ENCODE measurements at regions not wholly inside any gene's neighbourhood (a gene's known extent, or its start where the extent isn't known, plus 50 kb on each side); places are given as distances from the start of the nearest gene placed in this dataset.
A peak's percentile ranks its signal among the peaks of the same experiment; 100 is the strongest.
"Not testable (repeated sequence)": the region's sequence is repeated elsewhere in the genome, so short reads cannot be mapped to it uniquely, and the experiment has no call there.

DNA sequence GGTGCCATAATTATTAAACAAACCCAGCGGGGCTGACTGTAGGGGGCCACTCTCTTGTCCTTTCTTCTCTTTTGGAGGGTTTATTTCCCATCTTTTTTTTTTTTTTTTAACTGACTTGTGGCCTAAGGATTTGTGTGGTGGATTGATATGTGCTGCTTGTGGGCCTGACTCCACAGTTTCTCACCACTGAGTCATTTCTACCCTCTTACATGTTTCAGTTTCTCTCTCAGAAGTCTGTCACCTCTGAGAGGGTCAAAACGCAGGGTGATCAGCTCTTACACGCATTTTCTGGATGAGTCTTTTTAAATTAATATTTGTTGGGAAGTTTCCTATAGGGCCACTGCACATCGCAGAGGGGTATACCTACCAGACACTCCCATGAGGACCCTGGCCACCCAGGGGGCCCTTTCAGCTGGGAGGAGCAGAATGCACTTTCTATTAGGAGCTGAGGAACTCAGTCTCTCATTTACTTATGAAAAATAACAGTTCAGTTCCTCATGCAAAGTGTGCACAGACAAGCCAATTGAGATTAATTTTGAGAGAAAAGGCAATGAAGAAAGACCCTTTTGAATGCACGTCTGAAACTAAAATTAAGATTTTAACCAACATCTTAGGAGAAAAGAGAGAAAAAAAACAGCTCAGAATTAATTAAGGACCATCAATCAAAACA is 407.9 kb downstream of the TECRL start:
- no peak for DNase-seq

DNA sequence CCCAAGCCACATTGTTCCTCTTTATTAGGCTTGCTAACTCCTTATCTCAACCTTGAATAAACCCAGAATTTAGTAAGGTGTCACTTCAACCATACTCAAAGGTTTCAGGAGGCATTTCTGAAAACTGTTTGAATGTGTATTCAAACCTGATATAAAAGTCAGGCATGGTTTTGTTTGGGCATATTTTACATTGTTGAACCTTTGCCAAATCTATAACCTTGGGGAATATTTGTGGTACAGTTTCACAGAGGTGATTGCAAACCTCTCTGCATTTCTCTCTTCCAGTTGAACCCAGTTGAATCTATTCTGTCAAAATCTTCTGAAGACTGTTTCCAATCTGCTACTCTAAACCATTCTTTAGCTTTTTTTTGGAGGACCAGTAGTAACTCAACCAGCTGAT is 409.0 kb downstream of the TECRL start:
- no peak for DNase-seq

DNA sequence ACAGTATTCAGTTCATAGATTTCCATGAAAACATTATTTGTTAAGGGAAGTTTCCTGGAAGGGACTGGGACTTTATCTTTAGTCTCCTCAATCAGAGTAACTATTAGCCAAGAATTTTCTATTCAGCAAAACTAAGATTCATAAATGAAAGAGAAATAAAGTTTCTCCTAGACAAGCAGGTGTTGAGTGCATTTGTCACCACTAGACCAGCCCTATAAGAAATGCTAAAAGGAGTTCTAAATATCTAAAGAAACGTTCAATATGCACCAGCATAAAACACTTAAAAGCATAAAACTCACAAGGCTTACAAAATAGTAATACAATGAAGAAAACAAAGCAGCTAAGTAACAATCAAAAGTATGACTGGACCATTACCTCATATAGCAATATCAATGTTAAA is 423.0 kb downstream of the TECRL start:
- no peak for DNase-seq

DNA sequence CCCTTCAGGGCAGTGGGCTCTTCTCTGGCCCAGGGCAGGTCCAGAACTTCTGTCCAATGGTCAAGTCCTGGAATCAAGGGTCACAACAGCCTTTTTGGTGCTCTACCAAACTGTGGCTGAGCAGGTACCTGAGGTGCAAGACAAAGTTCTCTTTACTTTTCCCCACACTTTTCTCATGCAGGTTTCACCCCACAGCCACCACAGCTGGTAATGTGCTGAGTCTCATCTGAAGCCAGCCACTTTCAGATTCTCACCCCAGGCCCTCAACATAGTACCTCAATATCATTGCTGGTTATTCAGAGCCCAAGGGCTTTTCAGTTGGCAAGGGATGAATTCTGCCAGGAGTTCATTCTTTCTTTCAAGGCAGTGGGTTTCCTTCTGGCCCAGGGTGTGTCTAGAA is 426.0 kb downstream of the TECRL start:
- DNase-seq: no peak

DNA sequence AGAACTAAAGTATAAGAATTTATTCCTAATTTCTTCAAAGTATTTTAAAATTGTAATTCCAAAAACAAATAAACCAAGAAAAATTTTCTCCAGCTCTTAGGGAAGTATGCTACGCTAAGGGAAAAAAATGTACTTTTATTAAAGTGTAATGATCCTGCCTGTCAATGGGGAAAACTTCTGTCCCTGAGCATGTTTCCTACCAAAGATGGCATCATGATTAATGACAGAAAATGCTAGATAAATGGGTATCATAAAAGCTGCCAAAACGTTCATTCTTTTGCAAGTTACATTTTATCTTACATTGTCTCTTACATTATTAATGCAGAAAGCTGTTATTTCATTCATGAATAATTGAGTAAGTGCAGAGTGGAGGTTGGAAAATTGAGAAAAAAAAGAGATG is 443.4 kb downstream of the TECRL start:
- DNase-seq: no peak

DNA sequence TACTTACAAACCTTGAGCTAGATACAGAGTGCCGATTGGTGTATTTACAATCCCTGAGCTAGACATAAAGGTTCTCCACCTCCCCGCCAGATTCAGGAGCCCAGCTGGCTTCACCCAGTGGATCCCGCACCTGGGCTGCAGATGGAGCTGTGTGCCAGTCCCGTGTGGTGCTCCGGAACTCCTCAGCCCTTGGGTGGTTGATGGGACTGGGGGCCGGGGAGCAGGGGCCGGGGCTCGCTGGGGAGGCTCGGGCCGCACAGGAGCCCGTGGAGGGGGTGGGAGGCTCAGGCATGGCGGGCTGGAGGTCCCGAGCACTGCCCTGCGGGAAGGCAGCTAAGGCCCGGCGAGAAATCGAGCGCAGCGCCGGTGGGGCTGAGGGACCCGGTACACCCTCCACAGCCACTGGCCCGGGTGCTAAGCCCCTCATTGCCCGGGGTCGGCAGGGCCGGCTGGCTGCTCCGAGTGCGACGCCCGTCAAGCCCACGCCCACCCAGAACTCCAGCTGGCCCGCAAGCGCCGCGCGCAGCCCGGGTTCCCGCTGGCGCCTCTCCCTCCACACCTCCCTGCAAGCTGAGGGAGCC is 466.5 kb downstream of the TECRL start:
- not testable (repeated sequence) for DNase-seq

DNA sequence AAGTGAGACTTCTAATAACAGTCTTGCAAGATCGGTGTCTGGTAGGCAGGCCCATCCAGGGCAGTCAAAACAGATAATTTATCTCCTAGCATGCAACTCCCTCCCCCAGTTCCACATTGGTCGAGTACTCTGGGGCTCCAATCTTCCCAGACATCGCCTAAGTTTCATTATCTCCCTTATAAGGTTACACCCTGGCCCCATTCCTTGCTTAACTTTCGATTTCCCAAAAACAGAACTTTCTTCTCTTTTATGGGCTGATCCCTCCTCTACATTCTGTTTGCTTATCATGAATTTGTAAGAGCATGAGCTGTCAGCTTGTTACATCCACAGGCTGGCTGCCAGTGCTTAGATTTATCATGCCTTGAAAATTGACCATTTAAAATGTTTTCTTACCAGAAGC is 471.3 kb downstream of the TECRL start:
- DNase-seq: no peak

DNA sequence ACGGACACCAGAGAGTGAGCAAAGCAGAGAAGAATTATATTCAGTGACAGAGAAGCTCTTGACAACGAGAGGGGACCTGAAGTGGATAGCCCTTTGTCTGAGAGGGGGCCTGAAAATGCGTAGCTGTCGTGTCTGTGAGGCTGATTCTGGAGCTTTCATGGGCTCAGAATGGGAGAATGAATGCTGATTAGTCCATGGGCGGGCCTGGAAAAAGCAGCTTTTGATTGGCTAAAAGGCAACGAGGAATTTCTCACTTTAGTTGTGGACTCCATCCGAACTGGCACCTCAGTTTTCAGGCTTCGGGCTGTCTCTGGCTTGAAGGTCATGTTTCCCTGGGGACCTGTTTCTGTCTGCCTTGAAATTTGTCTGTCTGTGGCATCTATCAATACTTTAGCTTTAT is 487.1 kb downstream of the TECRL start:
- DNase-seq: peak; percentile 12

DNA sequence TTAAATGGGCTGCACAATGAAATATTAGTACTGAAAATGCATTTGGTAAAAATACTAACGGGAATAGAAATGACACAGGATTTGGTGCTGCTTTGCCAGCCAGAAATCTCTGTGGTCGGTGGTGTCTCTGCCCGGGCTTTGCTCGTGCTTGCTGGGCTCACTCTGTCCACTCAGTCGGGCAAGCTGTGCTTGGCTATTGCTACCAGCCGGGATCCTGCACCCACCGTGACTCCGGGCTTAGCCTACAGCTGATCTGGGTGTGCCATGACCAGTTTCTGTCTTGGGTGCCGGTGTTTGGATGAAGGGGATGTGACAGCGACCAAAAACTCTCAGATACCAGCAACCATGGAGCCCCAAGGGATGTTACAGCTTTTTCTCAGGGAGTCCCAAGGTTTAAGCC is 487.7 kb downstream of the TECRL start:
- DNase-seq: peak; percentile 22

DNA sequence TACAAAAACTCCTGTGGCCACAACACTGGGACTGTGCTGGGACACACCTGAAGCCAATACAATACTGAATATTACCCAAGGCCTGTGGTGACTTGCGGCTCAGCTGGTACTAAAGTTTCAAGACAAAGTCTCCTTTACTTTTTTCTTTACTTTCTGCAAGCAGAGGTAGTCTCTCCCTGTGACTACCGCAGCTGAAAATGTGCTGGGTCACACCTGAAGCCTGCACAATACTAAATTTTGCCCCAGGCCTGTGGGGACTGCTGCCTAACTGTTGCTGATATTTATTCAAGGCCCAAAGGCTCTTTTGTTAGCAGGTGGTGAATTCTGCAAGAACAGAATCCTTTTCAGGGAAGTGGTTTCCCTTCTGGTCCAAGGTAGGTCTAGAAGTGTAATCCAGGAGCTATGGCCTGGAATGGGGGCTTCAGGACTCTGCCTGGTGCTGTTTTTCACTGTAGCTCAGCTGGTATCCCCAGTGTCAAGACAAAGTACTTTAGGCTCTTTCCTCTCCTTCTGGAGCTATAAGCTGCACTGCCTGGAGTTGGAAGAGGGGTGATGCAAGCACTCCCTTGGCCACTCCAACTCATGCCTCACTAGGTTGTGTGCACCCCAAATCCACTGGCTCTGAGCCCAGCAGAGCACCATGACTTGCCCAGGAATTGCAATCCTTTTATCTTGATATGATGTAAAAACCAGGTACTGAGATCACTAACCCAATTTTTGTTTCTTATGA is 489.4 kb downstream of the TECRL start:
- DNase-seq: no peak

DNA sequence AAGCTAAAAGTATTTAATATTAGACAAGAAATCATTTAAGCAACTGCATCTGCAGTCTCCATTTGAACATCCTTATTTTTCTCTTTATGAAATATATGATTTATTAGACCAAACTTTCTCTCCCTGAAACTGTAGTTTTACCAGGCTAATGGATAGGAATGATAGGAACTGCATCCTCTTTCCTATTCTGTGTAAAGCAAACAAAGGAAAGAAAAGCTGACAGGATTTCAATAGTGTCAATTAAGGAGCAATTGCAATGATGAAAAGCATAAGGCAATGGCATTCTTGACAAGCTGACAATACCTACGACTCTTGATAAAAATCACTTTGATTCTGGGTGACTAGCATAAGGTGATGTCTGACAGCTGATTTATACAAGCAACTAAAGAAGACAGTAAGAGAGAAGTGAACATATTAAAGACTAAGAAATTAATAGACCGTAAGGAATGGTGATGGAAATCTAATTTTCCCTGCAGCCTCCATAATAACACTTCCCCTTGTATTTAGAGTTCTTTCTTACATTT is 502.5 kb downstream of the TECRL start:
- peak; percentile 21 for DNase-seq

DNA sequence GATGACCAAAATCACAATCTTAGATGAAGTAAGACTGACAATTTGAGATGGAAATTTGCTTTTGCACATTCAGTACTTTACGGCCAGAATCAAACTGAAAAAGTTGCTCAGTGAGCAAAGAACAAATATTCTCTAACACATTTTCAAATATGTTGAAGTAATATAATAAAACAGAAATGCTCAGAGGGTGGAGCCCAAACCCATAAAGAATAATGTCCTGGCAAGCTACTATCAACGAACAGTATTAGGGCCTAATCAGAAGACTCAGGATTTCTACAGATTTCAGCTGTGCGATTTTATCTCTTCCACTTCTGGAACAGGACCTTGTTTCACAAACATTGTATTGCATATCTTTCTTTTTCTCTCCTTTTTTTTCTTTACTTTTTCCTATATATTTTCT is 505.0 kb downstream of the TECRL start:
- DNase-seq: no peak

DNA sequence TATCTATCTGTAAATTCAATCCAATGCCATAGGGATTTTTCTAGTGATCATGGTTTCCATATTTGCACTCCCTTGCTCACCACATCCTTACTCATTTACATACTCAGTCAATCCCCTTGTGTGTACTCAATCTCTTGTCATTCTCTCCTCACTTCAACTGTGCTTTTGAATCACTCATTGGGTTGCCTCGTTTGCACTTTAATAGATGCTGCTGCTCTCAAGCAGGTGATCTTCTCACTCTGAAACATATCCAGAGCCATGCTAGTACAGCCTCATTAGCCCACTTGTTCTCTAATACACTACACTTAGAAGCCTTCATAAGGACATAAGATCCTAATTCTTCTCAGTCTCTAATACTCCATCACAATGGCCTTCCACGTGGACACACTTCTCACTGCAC is 507.9 kb downstream of the TECRL start:
- DNase-seq: no peak

DNA sequence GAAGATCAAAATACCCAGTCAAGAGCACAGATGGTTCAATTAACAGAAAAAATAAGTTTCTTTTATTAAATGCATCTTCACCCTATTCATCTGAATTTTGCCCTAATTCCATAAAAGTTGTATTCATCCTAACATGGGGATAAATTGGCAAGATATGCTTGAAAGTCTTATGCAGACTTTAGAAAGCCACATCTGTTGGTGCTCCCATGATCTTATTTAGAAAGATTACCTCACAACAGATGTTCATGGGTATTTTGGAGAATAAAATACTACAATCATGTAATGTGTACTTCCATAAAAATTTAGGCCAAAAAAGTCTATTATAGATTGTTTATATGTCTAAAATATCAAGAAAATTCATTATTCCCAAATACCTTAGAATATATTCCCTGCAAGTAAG is 510.3 kb downstream of the TECRL start:
- no peak for DNase-seq

DNA sequence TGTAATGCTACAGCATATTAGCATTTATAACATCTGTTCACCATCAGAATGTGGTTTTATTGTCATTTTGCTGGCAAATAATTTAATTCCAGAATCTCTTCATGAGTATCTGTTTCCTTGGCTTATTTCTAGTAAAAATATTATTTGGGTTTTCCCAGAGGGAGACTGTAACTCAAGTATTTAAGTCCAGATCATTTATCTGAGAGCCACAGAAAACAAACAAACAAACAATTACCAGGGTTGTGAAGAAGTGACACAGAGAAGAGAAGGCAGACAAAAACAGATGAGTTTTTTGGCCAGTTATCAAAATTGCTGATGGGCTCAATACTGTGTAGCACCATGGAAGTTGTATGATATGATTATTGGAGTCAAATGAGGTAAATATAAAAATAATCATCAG is 515.1 kb downstream of the TECRL start:
- DNase-seq: no peak

DNA sequence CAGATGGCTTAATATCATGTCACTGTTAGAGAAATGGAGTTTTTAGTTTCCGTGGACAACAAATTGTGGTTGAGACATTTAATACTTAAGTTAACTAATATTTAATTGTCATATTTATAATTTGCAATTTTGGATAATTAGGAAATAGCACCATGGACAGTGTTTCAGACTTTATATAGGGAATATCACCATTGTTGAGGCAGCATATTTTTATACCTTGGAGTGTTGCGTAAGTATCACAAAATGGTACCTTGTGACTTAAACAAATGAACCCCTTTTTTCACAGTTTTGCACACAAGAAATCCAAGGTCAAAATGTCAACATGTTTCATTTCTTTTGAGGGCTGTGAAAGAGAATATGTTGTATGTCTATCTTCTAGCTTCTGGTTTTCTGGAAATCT is 539.9 kb downstream of the TECRL start:
- no peak for DNase-seq

DNA sequence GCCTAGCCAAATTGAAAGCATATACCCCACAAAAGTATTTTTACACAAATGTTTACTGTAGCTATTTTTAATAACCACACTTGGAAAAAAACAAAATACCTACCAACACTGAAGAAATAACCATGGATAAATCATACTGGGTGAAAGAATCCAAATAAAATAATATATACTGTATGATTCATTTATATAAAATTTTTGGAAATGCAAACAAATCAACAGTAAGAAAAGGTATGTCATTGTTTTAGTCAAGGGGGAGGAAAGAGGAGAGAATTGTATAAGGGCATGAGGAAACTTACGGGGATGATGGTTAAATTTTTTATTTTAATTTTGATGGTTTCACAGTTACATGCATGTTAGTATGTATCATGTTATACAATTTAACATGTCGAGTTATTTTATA is 557.8 kb downstream of the TECRL start:
- DNase-seq: no peak

DNA sequence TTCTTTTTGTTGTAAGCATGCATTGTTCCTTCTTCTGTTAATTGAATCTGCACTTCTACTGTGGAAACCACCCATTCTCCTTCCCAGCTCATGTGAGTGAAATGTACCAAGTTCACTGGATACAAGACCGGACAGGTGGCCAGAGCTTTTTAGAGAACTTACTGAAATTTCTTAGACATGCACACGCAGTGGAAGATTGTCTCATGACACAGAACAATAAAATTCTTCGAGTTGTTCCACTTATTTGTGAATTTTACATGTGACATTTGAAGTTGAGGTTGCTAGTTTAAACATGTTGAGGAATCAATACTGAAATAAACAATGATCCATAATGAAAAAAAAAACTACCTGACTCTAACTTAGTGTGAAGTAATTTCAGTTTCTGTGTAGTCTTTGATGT is 568.0 kb downstream of the TECRL start:
- no peak for DNase-seq

DNA sequence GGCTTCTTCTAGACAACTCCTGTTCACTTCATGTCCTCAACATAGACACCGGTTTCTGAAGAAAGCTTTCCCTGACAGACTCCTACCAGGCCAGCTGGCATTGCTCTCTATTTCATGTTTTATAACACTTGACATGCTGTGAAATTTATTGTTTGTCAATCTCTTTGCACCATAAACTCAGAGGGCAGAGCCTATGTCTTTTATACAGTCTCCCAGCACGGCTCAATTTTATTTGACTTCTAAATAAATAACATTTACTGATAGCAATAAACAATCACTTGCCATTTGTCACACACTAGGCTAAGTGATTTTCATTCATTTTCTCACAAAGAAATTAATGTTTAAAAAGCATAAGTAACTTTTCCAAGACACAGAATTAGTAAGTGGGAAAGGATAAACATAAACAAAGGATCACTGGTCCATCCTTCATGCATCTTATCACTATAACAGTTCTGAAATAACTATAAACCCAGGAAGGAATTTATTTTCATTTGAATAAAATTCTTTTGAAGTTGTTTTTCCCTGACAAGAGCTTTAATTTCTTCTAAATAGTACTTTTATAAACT is 577.6 kb downstream of the TECRL start:
- no peak for DNase-seq

DNA sequence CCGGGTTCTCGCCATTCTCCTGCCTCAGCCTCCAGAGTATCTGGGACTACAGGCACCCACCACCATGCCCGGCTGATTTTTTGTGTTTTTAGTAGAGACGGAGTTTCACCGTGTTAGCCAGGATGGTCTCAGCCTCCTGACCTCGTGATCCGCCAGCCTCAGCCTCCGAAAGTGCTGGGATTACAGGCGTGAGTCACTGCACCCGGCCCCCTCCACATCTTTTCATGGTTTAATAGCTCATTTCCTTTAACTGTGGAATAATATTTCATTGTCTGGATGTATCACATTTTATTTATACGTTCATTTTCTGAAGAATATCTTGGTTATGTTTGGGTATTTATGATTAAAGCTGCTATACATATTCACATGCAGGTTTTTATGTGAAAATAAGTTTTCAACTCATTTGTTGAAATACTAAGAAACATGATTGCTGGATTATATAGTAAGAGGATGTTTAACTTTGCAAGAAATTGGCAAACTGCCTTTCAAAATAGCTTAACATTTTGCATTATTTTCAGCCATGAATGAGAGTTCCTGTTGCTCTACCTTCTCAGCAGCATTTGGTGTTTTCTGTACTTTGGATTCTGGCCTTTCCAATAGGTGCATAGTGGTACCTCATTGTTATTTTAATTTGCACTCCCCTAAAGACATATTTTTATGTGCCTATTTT is 591.9 kb downstream of the TECRL start:
- DNase-seq: no peak

DNA sequence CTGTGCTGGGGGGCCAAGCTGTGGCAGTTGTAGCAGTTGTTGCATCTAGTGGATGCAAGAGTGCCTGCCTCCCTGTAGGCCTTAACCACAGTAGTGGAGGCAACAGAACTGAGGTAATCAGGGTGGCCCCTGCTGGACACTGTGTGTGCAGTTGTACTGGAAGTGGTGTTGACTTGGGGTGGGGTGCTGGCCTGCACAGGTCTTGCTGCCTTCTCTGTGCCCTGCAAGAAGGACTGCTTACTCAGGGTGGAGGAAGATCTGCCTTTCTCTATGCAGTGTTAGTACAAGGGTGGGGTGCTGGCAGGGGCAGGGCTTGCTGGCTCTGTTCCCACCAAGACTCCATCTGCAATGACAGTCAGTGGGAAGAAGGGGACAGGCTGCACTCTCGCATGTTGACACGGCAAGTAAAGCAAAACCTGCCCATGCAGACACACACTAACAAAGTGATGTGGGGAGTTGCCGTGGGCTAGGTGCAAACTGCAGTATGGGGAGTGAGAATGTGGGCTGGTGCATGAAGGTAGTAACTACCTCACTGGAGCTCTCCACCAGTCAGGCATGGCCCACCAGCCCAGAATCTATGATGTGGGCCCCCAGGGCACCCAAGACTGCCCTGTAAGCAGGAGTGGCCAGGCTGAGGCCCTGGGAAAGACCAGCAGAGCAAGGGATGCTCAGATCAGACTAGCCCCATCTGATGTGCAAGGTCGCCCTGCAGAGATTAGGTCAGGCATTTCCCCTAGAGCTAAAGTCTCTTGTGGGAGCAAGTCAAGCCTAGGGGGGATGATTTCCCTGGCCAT is 594.9 kb downstream of the TECRL start:
- DNase-seq: no peak

DNA sequence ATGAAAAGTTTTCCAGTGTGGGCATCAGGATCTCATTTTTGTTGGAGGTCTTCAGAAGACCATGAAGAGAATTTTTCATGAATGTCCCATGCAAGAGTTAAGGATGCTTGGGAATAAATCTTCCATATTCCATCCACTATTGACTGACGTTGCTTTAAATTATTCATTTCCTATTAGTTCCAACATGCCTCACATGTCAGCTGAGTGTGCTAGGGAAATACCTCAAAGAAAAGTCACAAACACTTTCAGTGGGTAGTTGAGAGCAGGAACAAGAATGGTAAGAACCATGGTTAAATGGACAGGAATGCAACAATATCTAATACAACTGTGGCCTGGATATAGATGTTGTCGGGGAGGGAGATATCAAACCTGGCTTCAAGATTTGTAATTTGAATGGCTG is 610.1 kb downstream of the TECRL start:
- DNase-seq: no peak

DNA sequence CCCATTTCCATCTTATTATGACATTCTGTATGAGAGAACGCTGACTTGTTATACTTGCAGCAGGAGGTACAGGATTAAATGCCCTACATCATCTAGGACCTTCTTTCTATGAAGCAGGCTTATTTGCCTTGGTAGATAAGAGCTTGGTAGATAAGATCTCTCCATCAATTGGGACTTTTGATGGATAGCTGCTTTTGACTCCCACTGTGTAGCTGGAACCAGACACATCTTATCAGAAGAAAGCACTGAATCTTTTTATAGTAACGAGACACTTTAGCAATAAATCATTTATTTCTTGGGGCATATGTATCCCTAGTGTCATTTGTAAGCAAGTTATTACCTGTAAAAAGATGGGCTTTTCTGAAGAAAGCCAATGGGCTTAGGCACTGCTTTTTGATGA is 613.9 kb downstream of the TECRL start:
- peak; percentile 57 for DNase-seq

Measured in NCI-H146 (cell line).